ENCODE measurements at regions not wholly inside any gene's neighbourhood (a gene's known extent, or its start where the extent isn't known, plus 50 kb on each side); places are given as distances from the start of the nearest gene placed in this dataset.

- Histone ChIP-seq H3K27me3 (ENCODE audit: control insufficient read depth, insufficient read depth, low read length) (peaks cover 3% of the 10 kb centered on the region), H4K8ac (ENCODE audit: low read depth in 2 of 2, low read length in 2 of 2) (no peak overlapping the region), H3K4me1 (ENCODE audit: control insufficient read depth, insufficient read depth, low read length) (peaks cover under 1% of the 10 kb centered on the region), H4K20me1 (ENCODE audit: insufficient read depth, low read length) (no peaks in the 10 kb centered on the region), H3K4me2 (ENCODE audit: low read depth, low read length) (no peak overlapping the region), H2BK5ac (ENCODE audit: low read depth, low read length, poor library complexity, severe bottlenecking) (no peak overlapping the region), H4K5ac (ENCODE audit: low read depth, low read length) (no peak overlapping the region), H3K4ac (ENCODE audit: low read depth, low read length) (no peak overlapping the region), H2AK5ac (ENCODE audit: low read depth, low read length) (no peak overlapping the region), H2AFZ (replicated peaks; ENCODE audit: low read length, poor library complexity) (no peak overlapping the region), H3K23ac (ENCODE audit: low read depth, low read length) (no peak overlapping the region), H3K9me3 (ENCODE audit: control insufficient read depth, insufficient read depth, low read length) (no peaks in the 10 kb centered on the region), H2BK15ac (ENCODE audit: low read depth, low read length) (no peak overlapping the region), H2BK20ac (ENCODE audit: low read depth, low read length) (no peak overlapping the region), H3K27ac (ENCODE audit: insufficient read depth, low read length) (no peak overlapping the region), H3K36me3 (ENCODE audit: control insufficient read depth, insufficient read depth, low read length) (no peaks in the 10 kb centered on the region), H3K79me1 (ENCODE audit: low read depth in 1 of 2, low read length in 2 of 2) (no peaks in the 10 kb centered on the region), H4K91ac (ENCODE audit: insufficient read depth, low read depth, low read length) (no peak overlapping the region), H2BK120ac (ENCODE audit: low read depth, low read length) (no peak overlapping the region), H3K4me3 (ENCODE audit: insufficient read depth, low read depth, low read length) (no peak overlapping the region), H3K9ac (ENCODE audit: low read depth, low read length) (no peak overlapping the region), H2AK9ac (replicated peaks; ENCODE audit: low read depth, low read length, poor library complexity) (no peak overlapping the region), H3K18ac (ENCODE audit: low read depth, low read length) (no peak overlapping the region), H3K14ac (replicated peaks; ENCODE audit: low read depth, low read length) (no peak overlapping the region), H3K9me1 (ENCODE audit: insufficient read depth, low read length) (no peaks in the 10 kb centered on the region), H3K56ac (ENCODE audit: extremely low read depth, insufficient read depth, low read length) (no peak overlapping the region)
- no CpG with 5 or more reads among the region's 3 CpGs for WGBS, 2 experiments (ENCODE audit: extremely low coverage in 2 of 2, insufficient read length in 1 of 2)
- TF ChIP-seq, protein P1, sequence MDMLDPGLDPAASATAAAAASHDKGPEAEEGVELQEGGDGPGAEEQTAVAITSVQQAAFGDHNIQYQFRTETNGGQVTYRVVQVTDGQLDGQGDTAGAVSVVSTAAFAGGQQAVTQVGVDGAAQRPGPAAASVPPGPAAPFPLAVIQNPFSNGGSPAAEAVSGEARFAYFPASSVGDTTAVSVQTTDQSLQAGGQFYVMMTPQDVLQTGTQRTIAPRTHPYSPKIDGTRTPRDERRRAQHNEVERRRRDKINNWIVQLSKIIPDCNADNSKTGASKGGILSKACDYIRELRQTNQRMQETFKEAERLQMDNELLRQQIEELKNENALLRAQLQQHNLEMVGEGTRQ (IDR thresholded peaks at IDR 0.05; ENCODE audit: low read depth, low read length): no peak
- TF ChIP-seq ELK1 (IDR thresholded peaks at IDR 0.05; ENCODE audit: borderline replicate concordance, low read depth, low read length) (no peak), RCOR1 (IDR thresholded peaks at IDR 0.05; ENCODE audit: insufficient replicate concordance, low read length) (no peak), NFE2L2 (IDR thresholded peaks at IDR 0.05; ENCODE audit: low read depth, low read length) (no peak), SMC3 (IDR thresholded peaks at IDR 0.05; ENCODE audit: low read depth, low read length) (no peak), MXI1 (IDR thresholded peaks at IDR 0.05; ENCODE audit: borderline replicate concordance, low read depth, low read length) (no peak), MAZ (IDR thresholded peaks at IDR 0.05; ENCODE audit: borderline replicate concordance, low read depth, low read length) (no peak), BHLHE40 (IDR thresholded peaks at IDR 0.05; ENCODE audit: low read depth, low read length) (no peak), RAD21 (IDR thresholded peaks at IDR 0.05; ENCODE audit: low read length) (no peak), FOS (IDR thresholded peaks at IDR 0.05; ENCODE audit: low read depth, low read length) (no peak), RFX5 (IDR thresholded peaks at IDR 0.05; ENCODE audit: low read depth, low read length) (no peak), CHD1 (IDR thresholded peaks at IDR 0.05; ENCODE audit: low read depth, low read length) (no peak)
- DNase-seq (no peak), ATAC-seq (ENCODE audit: low read depth) (no peak)
- intact Hi-C loops (cut with micrococcal nuclease): loop anchor here (10.0 kb wide), 1 partner anchor 382 kb away; no protein-coding TSS in a partner anchor
- BruUV-seq (replicated peaks): no TSS peak
- dilution Hi-C loops (cut with HindIII; ENCODE audit: low sequenced_read_pairs, unreplicated experiment): no loop called here
- in situ Hi-C loops (cut with MboI; ENCODE audit: low sequenced_read_pairs): no loop called here
- CTCF ChIA-PET: interaction anchor here (0.8 kb wide), 1 partner anchor 69 kb away, joined by 3 read pairs; no protein-coding TSS in a partner anchor
- POLR2A ChIA-PET (ENCODE audit: unreplicated experiment): no interaction called here
These were observed 117.6 kb upstream of the DTNA start for GRCh38 chr18:34592481-34592880.
